ENCODE measurements at regions not wholly inside any gene's neighbourhood (a gene's known extent, or its start where the extent isn't known, plus 50 kb on each side); places are given as distances from the start of the nearest gene placed in this dataset.

- ChIA-PET CTCF (ENCODE audit: low intra/inter-chr PET ratio) (no interaction called here), POLR2A (no interaction called here)
- BruUV-seq (replicated peaks): no TSS peak
- H3K27me3 ChIP-seq (ENCODE audit: control insufficient read depth in 2 of 2, insufficient read depth in 2 of 2, low read length in 2 of 2): no peaks in the 10 kb centered on the region
- in situ Hi-C loops (cut with MboI) (no loop called here), intact Hi-C loops (cut with micrococcal nuclease) (no loop called here)
- no peak for ATAC-seq
- H3K4me1 ChIP-seq (replicated peaks in 1 of 2; ENCODE audit: control insufficient read depth in 2 of 2, insufficient read depth in 2 of 2, low read length in 2 of 2): no peaks in the 10 kb centered on the region
- no peaks in the 10 kb centered on the region for H3K9me1 ChIP-seq (ENCODE audit: control insufficient read depth, insufficient read depth, low read length)
- H3K36me3 ChIP-seq (ENCODE audit: control insufficient read depth, insufficient read depth, low read length): no peaks in the 10 kb centered on the region
- FAIRE-seq: no peak
- no peak overlapping the region for H2AFZ ChIP-seq (ENCODE audit: low read depth, low read length)
- no peak overlapping the region for H3K9ac ChIP-seq (ENCODE audit: insufficient read depth in 1 of 2, low read depth in 2 of 2, low read length in 2 of 2)
- no peaks in the 10 kb centered on the region; the same call in 1 of the 2 replicates for H3K9me3 ChIP-seq (replicated peaks; ENCODE audit: control insufficient read depth, insufficient read depth, low read depth, low read length)
- H3K79me2 ChIP-seq (ENCODE audit: control insufficient read depth, insufficient read depth, low read length): no peaks in the 10 kb centered on the region
- TF ChIP-seq ZBTB7A (IDR thresholded peaks at IDR 0.05; ENCODE audit: borderline replicate concordance, control insufficient read depth, low read depth, low read length) (no peak), NONO (IDR thresholded peaks at IDR 0.05; ENCODE audit: low read depth in 2 of 2, low read length in 1 of 2) (no peak), ZNF586 (CRISPR knock-in tag; conservative IDR thresholded peaks at IDR 0.05) (no peak), FOXP4 (CRISPR knock-in tag; IDR thresholded peaks at IDR 0.05; ENCODE audit: borderline replicate concordance) (no peak), ZC3H11A (IDR thresholded peaks at IDR 0.05; ENCODE audit: low read depth, low read length) (no peak), DIDO1 (tag; IDR thresholded peaks at IDR 0.05; ENCODE audit: low read depth) (no peak), ZNF23 (CRISPR knock-in tag; IDR thresholded peaks at IDR 0.05) (no peak), ZNF124 (CRISPR knock-in tag; IDR thresholded peaks at IDR 0.05) (no peak), KLF1 (tag; IDR thresholded peaks at IDR 0.05) (no peak), GATAD2A (IDR thresholded peaks at IDR 0.05) (no peak), ZNF253 (CRISPR knock-in tag; conservative IDR thresholded peaks at IDR 0.05) (no peak), ZFP36 (IDR thresholded peaks at IDR 0.05; ENCODE audit: low read depth, low read length, partially characterized antibody) (no peak), MTF1 (CRISPR knock-in tag; IDR thresholded peaks at IDR 0.05; ENCODE audit: borderline replicate concordance) (no peak), ZNF398 (CRISPR knock-in tag; IDR thresholded peaks at IDR 0.05) (no peak), MTA3 (IDR thresholded peaks at IDR 0.05; ENCODE audit: borderline replicate concordance) (no peak), ZZZ3 (IDR thresholded peaks at IDR 0.05) (no peak), SMC3 (conservative IDR thresholded peaks at IDR 0.05; ENCODE audit: insufficient read depth, low read depth, low read length) (no peak), ZNF324 (CRISPR knock-in tag; IDR thresholded peaks at IDR 0.05) (no peak)
- 0% methylated on average over 1 of the region's 1 CpG for WGBS (ENCODE audit: insufficient coverage, low coverage, missing lambda C conversion rate)
- no peak overlapping the region for H3K27ac ChIP-seq (ENCODE audit: extremely low read depth, low read depth, low read length)
- no peak overlapping the region for H3K4me3 ChIP-seq
- no peak for DNase-seq (ENCODE audit: extremely low read depth in 1 of 4, low spot score in 3 of 4)
- no peaks in the 10 kb centered on the region for H4K20me1 ChIP-seq (replicated peaks; ENCODE audit: control insufficient read depth, insufficient read depth, low read length)
- no peak overlapping the region for H3K4me2 ChIP-seq (ENCODE audit: insufficient read depth, low read length)
Observed at GRCh38 chr12:59927032-59927431, 331.2 kb downstream of the SLC16A7 start.

All from K562 (cell line).